A673 (cell line): ENCODE measurements at regions not wholly inside any gene's neighbourhood (a gene's known extent, or its start where the extent isn't known, plus 50 kb on each side); places are given as distances from the start of the nearest gene placed in this dataset.

Experiments
- BruUV-seq: library from RNA; stranded (reverse); fragments of 400-500 nt; replicated peaks from 2 replicates; lab custom pipeline; 2021; lab: Mats Ljungman, UMichigan
- CTCF ChIA-PET: fragments of 300-600 bp; sonication (Branson Sonifier 250); formaldehyde crosslinking; loops from one replicate; lab custom pipeline; 2022; ENCODE audit warnings: antibody characterized with exemption; lab: Charles Lee
- POLR2A ChIA-PET: fragments of 300-600 bp; sonication (Branson Sonifier 250); formaldehyde crosslinking; loops from one replicate; lab custom pipeline; 2022; ENCODE audit warnings: antibody characterized with exemption; ENCODE audit not compliant: low non-redundant PET; lab: Charles Lee
- DNase-seq: peaks from one replicate; pipeline ENCODE4 v3.0.0-alpha.2; 2015; ENCODE audit warnings: low spot score
- H3K27ac ChIP-seq: fragments of 200-600 bp; sonication (generic); 2 replicates; pipeline ENCODE4 v1.5.1; 2016; ENCODE audit warnings: mixed run types, low read depth, mild to moderate bottlenecking, mixed read lengths, antibody characterized with exemption, low read length; ENCODE audit not compliant: poor library complexity, severe bottlenecking
- H3K27me3 ChIP-seq: fragments of 200-600 bp; sonication (generic); replicated peaks from 2 replicates; pipeline ENCODE4 v1.6.1; 2017; ENCODE audit warnings: mixed run types, low read depth, mild to moderate bottlenecking, mixed read lengths, antibody characterized with exemption, low read length; ENCODE audit not compliant: insufficient read depth, poor library complexity
- H3K36me3 ChIP-seq: fragments of 200-600 bp; sonication (generic); 2 replicates; pipeline ENCODE4 v1.6.1; 2016; ENCODE audit warnings: mixed run types, mild to moderate bottlenecking, mixed read lengths, antibody characterized with exemption, low read length; ENCODE audit not compliant: insufficient read depth, poor library complexity, severe bottlenecking
- H3K4me1 ChIP-seq: fragments of 200-600 bp; sonication (generic); 2 replicates; pipeline ENCODE4 v1.6.1; 2017; ENCODE audit warnings: mixed run types, mild to moderate bottlenecking, mixed read lengths, antibody characterized with exemption, low read length; ENCODE audit not compliant: insufficient read depth, poor library complexity, severe bottlenecking
- H3K4me3 ChIP-seq: fragments of 200-600 bp; sonication (generic); 2 replicates; pipeline ENCODE4 v1.5.1; 2016; ENCODE audit warnings: low read depth, mixed run types, mild to moderate bottlenecking, mixed read lengths, low read length; ENCODE audit not compliant: poor library complexity, severe bottlenecking
- H3K9me3 ChIP-seq: fragments of 200-600 bp; sonication (generic); 2 replicates; pipeline ENCODE4 v1.6.1; 2016; ENCODE audit warnings: mixed run types, low read depth, mild to moderate bottlenecking, mixed read lengths, antibody characterized with exemption, low read length; ENCODE audit not compliant: poor library complexity, severe bottlenecking
- EZH2 ChIP-seq: fragments of 200-600 bp; sonication (generic); IDR thresholded peaks from 2 replicates; pipeline ENCODE4 v1.6.1; 2017; ENCODE audit warnings: borderline replicate concordance, low read depth, mild to moderate bottlenecking, mixed read lengths, antibody characterized with exemption, low read length; ENCODE audit not compliant: poor library complexity, severe bottlenecking
- intact Hi-C: fragments of 100-400 bp; cut with micrococcal nuclease; formaldehyde crosslinking; loops from one replicate; pipeline ENCODE4 v1.10.0; 2022; ENCODE audit not compliant: unreplicated experiment
- TF ChIP-seq, protein P1 (sequence below): fragments of 300-800, 200-600 bp; sonication (generic); conservative IDR thresholded peaks from 2 replicates; pipeline ENCODE4 v1.5.1; 2017; ENCODE audit warnings: low read depth, mild to moderate bottlenecking, antibody characterized with exemption, low read length, moderate library complexity, mixed read lengths

DNA sequence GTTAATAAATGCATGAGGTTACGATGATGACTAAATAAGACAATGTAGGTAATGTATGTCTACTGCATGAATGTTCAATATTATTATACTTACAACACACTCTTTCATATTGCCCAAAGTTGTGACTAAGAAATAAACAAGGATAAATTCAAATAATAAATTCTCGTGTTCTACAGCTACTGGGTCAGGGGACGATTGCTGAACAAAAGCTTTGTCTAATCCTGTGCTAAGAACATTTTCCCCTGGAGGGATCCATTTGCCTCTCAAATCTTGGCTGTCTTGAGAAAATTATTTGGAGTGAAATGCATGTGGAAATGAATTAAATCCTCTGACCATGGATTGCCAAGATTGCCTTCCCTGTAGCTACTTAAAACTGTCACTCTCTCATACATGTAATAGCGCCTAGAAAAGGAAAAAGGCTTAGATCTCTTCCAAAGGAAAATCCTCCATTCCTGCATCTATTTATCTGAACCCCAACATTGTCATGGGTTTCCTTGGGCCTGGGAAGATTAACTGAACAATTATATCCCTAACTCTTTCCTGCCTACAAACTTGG, 893.8 kb upstream of the ACO1 start:
- H3K9me3 ChIP-seq, result no peaks in the 10 kb centered on the region
- no peak for DNase-seq
- CTCF ChIA-PET, result no interaction called here
- POLR2A ChIA-PET, result no interaction called here
- H3K4me3 ChIP-seq, result no peak overlapping the region
- intact Hi-C loops, result loop anchor here (5.0 kb wide), 1 partner anchor 98 kb away; no protein-coding TSS in a partner anchor
- H3K27ac ChIP-seq, result no peak overlapping the region
- no peaks in the 10 kb centered on the region for H3K27me3 ChIP-seq
- TF ChIP-seq, protein P1, sequence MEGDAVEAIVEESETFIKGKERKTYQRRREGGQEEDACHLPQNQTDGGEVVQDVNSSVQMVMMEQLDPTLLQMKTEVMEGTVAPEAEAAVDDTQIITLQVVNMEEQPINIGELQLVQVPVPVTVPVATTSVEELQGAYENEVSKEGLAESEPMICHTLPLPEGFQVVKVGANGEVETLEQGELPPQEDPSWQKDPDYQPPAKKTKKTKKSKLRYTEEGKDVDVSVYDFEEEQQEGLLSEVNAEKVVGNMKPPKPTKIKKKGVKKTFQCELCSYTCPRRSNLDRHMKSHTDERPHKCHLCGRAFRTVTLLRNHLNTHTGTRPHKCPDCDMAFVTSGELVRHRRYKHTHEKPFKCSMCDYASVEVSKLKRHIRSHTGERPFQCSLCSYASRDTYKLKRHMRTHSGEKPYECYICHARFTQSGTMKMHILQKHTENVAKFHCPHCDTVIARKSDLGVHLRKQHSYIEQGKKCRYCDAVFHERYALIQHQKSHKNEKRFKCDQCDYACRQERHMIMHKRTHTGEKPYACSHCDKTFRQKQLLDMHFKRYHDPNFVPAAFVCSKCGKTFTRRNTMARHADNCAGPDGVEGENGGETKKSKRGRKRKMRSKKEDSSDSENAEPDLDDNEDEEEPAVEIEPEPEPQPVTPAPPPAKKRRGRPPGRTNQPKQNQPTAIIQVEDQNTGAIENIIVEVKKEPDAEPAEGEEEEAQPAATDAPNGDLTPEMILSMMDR, result no peak
- no peak for TF ChIP-seq EZH2
- no peaks in the 10 kb centered on the region for H3K36me3 ChIP-seq
- no TSS peak for BruUV-seq
- no peaks in the 10 kb centered on the region for H3K4me1 ChIP-seq

DNA sequence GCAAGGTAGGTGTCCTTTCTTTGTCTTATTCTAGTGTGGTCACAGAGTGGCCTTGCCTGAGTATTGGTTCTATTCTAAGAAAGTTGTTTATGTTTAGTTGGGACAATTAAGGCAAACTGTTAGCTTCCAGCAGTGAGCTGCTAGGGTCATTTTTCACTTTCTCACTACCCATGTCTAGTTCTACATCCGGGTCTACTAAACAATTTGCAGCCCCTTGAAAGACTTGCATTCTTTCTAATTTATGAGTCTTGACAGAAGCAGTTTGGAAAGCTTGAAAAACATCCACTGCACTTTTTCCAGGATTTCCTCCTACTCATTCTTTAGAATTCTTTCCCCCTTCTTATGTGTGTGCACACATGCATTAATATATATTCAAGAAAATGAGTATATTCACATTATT, 892.2 kb upstream of the ACO1 start:
- no TSS peak for BruUV-seq
- Histone ChIP-seq H3K4me1 (no peaks in the 10 kb centered on the region), H3K36me3 (no peaks in the 10 kb centered on the region), H3K27me3 (no peaks in the 10 kb centered on the region), H3K27ac (no peak overlapping the region), H3K4me3 (no peak overlapping the region), H3K9me3 (no peaks in the 10 kb centered on the region)
- TF ChIP-seq, protein P1, result no peak
- TF ChIP-seq EZH2, result no peak
- intact Hi-C loops, result loop anchor here (5.0 kb wide), 1 partner anchor 100 kb away; no protein-coding TSS in a partner anchor
- DNase-seq, result no peak
- ChIA-PET POLR2A (no interaction called here), CTCF (no interaction called here)

DNA sequence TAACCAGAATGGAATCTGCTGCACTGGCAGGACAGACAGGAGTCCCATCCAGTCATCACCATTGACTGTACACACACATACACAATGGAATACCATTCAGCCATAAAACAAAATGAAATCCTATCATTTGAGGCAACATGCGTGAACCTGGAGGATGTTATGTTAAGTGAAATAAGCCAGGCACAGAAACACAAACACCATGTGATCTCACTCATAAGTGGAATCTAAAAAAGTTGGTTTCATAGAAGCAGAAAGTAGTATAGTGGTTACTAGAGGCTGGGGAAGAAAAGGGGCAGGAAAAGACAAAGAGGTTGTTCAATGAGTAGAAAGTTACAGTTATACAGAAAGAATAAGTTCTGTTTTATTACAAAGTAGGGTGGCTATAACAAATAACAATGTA, 884.0 kb upstream of the ACO1 start:
- no peak overlapping the region for H3K4me3 ChIP-seq
- CTCF ChIA-PET, result no interaction called here
- no peaks in the 10 kb centered on the region for H3K27me3 ChIP-seq
- BruUV-seq, result no TSS peak
- no peaks in the 10 kb centered on the region for H3K4me1 ChIP-seq
- DNase-seq, result no peak
- H3K9me3 ChIP-seq, result no peaks in the 10 kb centered on the region
- TF ChIP-seq EZH2, result no peak
- TF ChIP-seq, protein P1, result no peak
- intact Hi-C loops, result no loop called here
- POLR2A ChIA-PET, result no interaction called here
- H3K27ac ChIP-seq, result no peak overlapping the region
- H3K36me3 ChIP-seq, result no peaks in the 10 kb centered on the region
